ENCODE measurements at regions not wholly inside any gene's neighbourhood (a gene's known extent, or its start where the extent isn't known, plus 50 kb on each side); places are given as distances from the start of the nearest gene placed in this dataset.

- TF ChIP-seq, protein P1, sequence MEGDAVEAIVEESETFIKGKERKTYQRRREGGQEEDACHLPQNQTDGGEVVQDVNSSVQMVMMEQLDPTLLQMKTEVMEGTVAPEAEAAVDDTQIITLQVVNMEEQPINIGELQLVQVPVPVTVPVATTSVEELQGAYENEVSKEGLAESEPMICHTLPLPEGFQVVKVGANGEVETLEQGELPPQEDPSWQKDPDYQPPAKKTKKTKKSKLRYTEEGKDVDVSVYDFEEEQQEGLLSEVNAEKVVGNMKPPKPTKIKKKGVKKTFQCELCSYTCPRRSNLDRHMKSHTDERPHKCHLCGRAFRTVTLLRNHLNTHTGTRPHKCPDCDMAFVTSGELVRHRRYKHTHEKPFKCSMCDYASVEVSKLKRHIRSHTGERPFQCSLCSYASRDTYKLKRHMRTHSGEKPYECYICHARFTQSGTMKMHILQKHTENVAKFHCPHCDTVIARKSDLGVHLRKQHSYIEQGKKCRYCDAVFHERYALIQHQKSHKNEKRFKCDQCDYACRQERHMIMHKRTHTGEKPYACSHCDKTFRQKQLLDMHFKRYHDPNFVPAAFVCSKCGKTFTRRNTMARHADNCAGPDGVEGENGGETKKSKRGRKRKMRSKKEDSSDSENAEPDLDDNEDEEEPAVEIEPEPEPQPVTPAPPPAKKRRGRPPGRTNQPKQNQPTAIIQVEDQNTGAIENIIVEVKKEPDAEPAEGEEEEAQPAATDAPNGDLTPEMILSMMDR (IDR thresholded peaks at IDR 0.05; ENCODE audit: low read depth, low read length) = no peak
- TF ChIP-seq, protein P2, sequence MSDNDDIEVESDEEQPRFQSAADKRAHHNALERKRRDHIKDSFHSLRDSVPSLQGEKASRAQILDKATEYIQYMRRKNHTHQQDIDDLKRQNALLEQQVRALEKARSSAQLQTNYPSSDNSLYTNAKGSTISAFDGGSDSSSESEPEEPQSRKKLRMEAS (IDR thresholded peaks at IDR 0.05; ENCODE audit: low read depth, low read length) = no peak
- TF ChIP-seq POLR2A (IDR thresholded peaks at IDR 0.05; ENCODE audit: extremely low read depth, insufficient read length) (no peak), MYC (IDR thresholded peaks at IDR 0.05; ENCODE audit: low read depth, low read length) (no peak)
These were observed 475.8 kb downstream of the BCAT1 start for GRCh38 chr12:24473097-24473496.

Measured in NB4 (cell line).